ENCODE measurements at regions not wholly inside any gene's neighbourhood (a gene's known extent, or its start where the extent isn't known, plus 50 kb on each side); places are given as distances from the start of the nearest gene placed in this dataset.

DNA sequence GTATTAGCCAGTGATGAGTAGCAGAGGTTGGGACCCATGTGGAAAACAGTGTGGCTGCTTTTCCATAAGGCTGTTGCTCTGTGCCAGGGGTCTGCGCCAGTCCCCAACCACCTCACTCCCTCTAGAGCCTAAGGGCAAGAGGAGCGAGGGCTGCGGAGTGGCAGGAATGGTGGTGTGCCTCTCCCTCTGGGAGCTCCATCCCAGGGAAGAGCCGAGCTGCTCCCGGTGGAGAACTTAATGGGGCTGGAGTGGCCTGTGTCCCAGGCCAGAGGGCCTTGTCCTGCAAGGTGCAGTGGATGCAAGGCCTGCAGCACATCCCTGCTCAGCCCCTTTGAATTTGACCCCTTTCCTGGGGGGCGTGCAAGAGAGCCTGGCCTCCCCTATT lies 105.4 kb upstream of the GRXCR1 start:
- TF ChIP-seq POLR2AphosphoS5 (IDR thresholded peaks at IDR 0.05) = no peak
- TF ChIP-seq, protein P1, sequence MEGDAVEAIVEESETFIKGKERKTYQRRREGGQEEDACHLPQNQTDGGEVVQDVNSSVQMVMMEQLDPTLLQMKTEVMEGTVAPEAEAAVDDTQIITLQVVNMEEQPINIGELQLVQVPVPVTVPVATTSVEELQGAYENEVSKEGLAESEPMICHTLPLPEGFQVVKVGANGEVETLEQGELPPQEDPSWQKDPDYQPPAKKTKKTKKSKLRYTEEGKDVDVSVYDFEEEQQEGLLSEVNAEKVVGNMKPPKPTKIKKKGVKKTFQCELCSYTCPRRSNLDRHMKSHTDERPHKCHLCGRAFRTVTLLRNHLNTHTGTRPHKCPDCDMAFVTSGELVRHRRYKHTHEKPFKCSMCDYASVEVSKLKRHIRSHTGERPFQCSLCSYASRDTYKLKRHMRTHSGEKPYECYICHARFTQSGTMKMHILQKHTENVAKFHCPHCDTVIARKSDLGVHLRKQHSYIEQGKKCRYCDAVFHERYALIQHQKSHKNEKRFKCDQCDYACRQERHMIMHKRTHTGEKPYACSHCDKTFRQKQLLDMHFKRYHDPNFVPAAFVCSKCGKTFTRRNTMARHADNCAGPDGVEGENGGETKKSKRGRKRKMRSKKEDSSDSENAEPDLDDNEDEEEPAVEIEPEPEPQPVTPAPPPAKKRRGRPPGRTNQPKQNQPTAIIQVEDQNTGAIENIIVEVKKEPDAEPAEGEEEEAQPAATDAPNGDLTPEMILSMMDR (IDR thresholded peaks at IDR 0.05) = no peak

Data from upper lobe of left lung (tissue), 4 donors.